BJ (cell line): ENCODE measurements at regions not wholly inside any gene's neighbourhood (a gene's known extent, or its start where the extent isn't known, plus 50 kb on each side); places are given as distances from the start of the nearest gene placed in this dataset.

Experiments used
- CTCF ChIA-PET: fragments of 350-600 bp; formaldehyde crosslinking; extraction: SDS; loops from one replicate; lab custom pipeline; 2021; ENCODE audit warnings: antibody characterized with exemption, inconsistent platforms; lab: Yijun Ruan, JAX
- POLR2A ChIA-PET: fragments of 300-600 bp; sonication (Branson Sonifier 250); formaldehyde crosslinking; extraction: SDS; loops from one replicate; lab custom pipeline; 2021; ENCODE audit warnings: antibody characterized with exemption; lab: Charles Lee
- DNase-seq: peaks from one replicate; pipeline ENCODE4 v3.0.0-alpha.2; 2011; ENCODE audit warnings: low read depth
- H3K27me3 ChIP-seq: 2 replicates; pipeline ENCODE4 v1.6.0; 2011; ENCODE audit warnings: low read length; ENCODE audit not compliant: control insufficient read depth, insufficient read depth
- H3K36me3 ChIP-seq: 2 replicates; pipeline ENCODE4 v1.5.1; 2011; ENCODE audit warnings: low read length; ENCODE audit not compliant: control insufficient read depth, insufficient read depth
- H3K4me3 ChIP-seq: 2 replicates; pipeline ENCODE4 v1.5.1; 2011; ENCODE audit warnings: low read depth, mild to moderate bottlenecking, control low read depth, low read length
- TF ChIP-seq, protein P1 (sequence below): IDR thresholded peaks from 2 replicates; pipeline ENCODE4 v1.5.1; 2011; ENCODE audit warnings: low read depth, mild to moderate bottlenecking, control low read depth, inconsistent platforms, low read length, moderate library complexity; ENCODE audit not compliant: insufficient read depth

- TF ChIP-seq, protein P1, sequence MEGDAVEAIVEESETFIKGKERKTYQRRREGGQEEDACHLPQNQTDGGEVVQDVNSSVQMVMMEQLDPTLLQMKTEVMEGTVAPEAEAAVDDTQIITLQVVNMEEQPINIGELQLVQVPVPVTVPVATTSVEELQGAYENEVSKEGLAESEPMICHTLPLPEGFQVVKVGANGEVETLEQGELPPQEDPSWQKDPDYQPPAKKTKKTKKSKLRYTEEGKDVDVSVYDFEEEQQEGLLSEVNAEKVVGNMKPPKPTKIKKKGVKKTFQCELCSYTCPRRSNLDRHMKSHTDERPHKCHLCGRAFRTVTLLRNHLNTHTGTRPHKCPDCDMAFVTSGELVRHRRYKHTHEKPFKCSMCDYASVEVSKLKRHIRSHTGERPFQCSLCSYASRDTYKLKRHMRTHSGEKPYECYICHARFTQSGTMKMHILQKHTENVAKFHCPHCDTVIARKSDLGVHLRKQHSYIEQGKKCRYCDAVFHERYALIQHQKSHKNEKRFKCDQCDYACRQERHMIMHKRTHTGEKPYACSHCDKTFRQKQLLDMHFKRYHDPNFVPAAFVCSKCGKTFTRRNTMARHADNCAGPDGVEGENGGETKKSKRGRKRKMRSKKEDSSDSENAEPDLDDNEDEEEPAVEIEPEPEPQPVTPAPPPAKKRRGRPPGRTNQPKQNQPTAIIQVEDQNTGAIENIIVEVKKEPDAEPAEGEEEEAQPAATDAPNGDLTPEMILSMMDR = no peak
- Histone ChIP-seq H3K4me3 (no peak overlapping the region), H3K27me3 (no peaks in the 10 kb centered on the region), H3K36me3 (no peaks in the 10 kb centered on the region)
- POLR2A ChIA-PET = no interaction called here
- CTCF ChIA-PET = no interaction called here
- no peak for DNase-seq
Observed at GRCh38 chr6:92635553-92636153, 783.7 kb downstream of the EPHA7 start.

GRCh38 chr6:92634561-92634960, 784.8 kb downstream of the EPHA7 start:
- no peak for DNase-seq
- CTCF ChIA-PET = no interaction called here
- H3K27me3 ChIP-seq = no peaks in the 10 kb centered on the region
- no peaks in the 10 kb centered on the region for H3K36me3 ChIP-seq
- POLR2A ChIA-PET = no interaction called here
- TF ChIP-seq, protein P1 = no peak
- no peak overlapping the region for H3K4me3 ChIP-seq

DNA sequence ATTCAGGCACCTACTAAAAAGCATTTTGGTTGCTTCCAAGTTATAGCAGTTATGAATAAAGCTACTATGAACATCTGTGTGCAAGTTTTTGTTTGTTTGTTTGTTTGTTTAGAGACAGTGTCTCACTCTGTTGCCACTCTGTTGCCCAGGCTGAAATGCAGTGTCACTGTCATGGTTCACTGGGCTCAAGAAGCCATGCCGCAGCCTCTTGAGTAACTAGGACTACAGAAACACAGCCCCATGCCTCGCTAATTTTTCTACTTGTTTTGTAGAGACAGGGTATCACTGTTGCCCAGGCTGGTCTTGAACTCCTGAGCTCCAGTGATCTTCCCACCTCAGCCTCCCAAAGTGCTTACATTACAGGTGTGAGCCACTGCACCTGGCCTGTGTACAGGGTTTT, 795.9 kb downstream of the EPHA7 start:
- DNase-seq = no peak
- H3K36me3 ChIP-seq = no peaks in the 10 kb centered on the region
- CTCF ChIA-PET = no interaction called here
- no peak overlapping the region for H3K4me3 ChIP-seq
- POLR2A ChIA-PET = no interaction called here
- H3K27me3 ChIP-seq = no peaks in the 10 kb centered on the region
- TF ChIP-seq, protein P1 = no peak

- no peaks in the 10 kb centered on the region for H3K27me3 ChIP-seq
- TF ChIP-seq, protein P1 = no peak
- no peaks in the 10 kb centered on the region for H3K36me3 ChIP-seq
- no peak for DNase-seq
- CTCF ChIA-PET = no interaction called here
- H3K4me3 ChIP-seq = no peak overlapping the region
- POLR2A ChIA-PET = no interaction called here
Observed at GRCh38 chr6:92617721-92618120, 801.6 kb downstream of the EPHA7 start.

DNA sequence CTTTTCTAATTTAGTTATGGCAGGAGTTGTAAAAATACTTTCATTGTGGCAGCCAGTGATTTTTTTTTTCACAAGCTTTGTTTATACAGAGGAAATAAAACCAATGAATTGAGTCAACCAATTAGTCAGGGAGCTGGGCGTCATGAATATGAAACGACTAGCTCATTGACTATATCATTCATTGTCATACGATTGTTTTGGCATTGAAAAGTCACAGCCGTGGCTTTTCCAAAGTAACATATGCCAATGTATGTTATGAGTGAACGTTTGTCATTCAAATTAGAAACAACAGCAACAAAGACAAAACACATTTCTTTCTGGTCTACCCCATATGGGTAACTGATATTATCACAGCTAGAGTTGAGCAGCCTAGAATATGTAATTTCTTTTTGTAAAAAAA, 810.6 kb downstream of the EPHA7 start:
- POLR2A ChIA-PET = no interaction called here
- Histone ChIP-seq H3K27me3 (no peaks in the 10 kb centered on the region), H3K36me3 (no peaks in the 10 kb centered on the region), H3K4me3 (no peak overlapping the region)
- DNase-seq = no peak
- TF ChIP-seq, protein P1 = no peak
- CTCF ChIA-PET = interaction anchor here (0.5 kb wide), 1 partner anchor 50 kb away, joined by 3 read pairs; no protein-coding TSS in a partner anchor
